Activated CD4-positive, CD25-positive, alpha-beta regulatory T cell treated with anti-CD3 and anti-CD28 coated beads, Interleukin-2, amount 50 U/mL, for 24 hours (primary cell): ENCODE measurements at regions not wholly inside any gene's neighbourhood (a gene's known extent, or its start where the extent isn't known, plus 50 kb on each side); places are given as distances from the start of the nearest gene placed in this dataset.
A peak's percentile ranks its signal among the peaks of the same experiment; 100 is the strongest.
"Not testable (repeated sequence)": the region's sequence is repeated elsewhere in the genome, so short reads cannot be mapped to it uniquely, and the experiment has no call there.

Source experiments
- ATAC-seq, 2 donors: fragments of 150-1000 bp; cut with Tn5 transposase; one replicate each; pipeline ENCODE4 v1.10.0; 2021; ENCODE audit warnings: mild to moderate bottlenecking in 1 of 2, moderate library complexity in 1 of 2

DNA sequence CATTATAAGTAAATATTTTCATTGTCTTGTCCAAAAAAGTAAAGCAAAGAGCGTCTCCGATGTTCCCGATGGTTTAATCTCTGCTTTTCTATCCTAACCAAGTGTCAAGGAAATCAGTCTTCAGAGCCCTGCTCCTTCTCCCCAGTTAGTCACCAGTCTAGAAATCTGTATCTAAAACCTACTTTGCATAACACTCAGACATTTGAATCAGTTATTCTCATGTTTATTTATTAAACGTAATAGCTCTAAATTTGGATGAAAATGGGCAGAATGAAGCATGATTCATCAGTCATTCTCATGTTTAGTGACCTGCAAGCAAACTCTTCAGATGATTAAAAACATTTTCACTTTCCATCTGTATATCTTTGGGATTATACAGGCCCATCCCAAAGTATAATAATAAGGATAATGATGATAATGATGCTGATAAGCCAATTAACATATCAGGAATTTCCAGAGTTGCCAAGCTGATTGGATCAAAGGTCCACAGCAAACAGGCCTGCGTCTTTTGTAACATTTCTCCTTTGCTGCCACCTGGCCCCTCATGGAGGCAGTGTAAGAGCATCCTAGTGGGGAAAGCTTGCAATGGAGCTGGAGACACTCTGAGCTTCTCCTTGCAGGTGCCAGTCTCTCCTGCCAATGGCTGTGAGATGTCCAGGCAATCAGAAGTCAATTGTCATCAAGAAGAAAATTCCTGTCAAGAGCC, 273.9 kb downstream of the IGSF11 start:
- no peak for ATAC-seq

GRCh38 chr3:118761291-118761606, 273.4 kb downstream of the IGSF11 start:
- ATAC-seq: no peak

DNA sequence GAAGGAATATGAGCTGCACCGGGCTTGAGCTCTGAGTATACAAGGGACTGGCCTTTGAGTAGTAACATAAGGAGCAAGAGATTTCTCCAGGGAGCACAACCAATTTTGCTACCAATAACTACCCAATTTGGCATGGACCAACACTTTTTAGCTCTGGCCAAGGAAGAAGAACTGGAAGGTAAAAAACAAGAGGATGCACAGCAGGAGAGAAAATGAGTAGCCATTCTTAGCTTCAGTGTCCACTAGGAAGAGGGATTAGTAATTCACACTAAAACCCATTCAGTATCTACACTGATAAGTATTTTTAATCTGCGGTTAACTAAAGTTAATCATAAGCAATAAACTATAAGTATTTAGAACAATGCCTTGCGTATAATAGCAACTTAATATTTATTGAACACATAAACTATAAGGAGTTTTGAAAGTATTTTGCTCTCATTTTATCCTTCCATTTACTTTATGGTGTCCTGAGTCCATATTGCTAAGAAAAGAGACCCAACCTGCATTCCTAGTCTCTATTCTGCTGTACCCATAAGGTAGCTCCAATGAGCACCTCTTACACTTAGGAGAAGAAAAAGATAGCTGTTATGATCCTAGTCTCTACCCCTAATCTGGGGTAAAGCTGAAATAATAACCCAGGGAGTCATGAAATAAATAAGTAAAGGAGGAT, 268.9 kb downstream of the IGSF11 start:
- no peak for ATAC-seq

DNA sequence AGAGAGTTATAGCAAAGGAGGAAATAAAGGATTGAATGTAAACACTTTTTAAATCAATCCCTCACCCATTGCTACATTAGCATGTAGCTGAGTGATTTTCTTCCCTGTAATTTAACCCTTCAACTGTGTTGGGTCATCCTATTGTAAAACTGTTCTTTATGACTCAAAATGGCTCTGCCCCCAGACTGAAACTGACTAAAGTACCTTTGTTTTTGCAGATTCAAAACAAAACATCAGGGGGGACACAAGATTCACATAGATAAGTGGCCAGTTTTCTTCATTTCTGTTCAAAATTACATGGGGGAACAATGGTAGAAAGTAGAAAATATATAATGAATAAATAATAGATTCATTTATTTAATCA, 268.4 kb downstream of the IGSF11 start:
- ATAC-seq: no peak

DNA sequence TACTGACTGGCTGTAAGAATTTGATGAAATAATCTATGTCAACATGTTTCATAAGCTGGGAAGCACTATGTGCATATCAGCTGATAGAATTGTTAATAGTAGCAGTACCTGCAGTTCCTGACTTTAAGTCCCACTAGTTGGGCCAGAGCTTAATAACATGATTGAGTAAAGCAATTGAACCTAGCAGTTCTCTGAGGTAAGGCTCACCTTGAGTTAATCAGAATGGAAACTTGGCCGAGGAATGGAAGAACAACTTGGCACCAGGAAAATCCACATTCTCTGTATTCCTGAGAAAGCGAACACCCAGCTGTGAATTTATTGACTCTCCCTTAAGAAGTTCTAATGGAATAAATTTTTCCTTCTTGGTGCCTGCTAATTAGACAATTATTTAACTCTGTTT, 262.6 kb downstream of the IGSF11 start:
- ATAC-seq: no peak

GRCh38 chr3:118772547-118773011, 262.1 kb downstream of the IGSF11 start:
- no peak for ATAC-seq

DNA sequence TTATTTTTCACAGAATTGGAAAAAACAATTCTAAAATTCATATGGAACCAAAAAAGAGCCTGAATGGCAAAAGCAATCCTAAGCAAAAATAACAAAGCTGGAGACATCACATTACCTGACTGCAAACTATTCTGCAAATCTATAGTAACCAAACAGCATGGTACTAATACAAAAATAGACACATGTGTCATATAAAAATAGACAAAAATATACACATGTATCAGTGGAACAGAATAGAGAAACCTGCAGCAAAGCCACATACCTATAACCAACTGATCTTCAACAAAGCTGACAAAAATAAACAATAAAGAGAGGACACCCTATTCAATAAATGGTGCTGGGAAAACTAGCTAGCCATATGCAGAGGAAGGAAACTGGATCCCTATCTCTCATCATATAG, 259.6 kb downstream of the IGSF11 start:
- ATAC-seq: no peak

GRCh38 chr3:118778201-118778600, 256.4 kb downstream of the IGSF11 start:
- no peak for ATAC-seq

- ATAC-seq: no peak
Observed at GRCh38 chr3:118781232-118781631, 253.4 kb downstream of the IGSF11 start.

GRCh38 chr3:118781839-118782238, 252.8 kb downstream of the IGSF11 start:
- ATAC-seq: no peak

DNA sequence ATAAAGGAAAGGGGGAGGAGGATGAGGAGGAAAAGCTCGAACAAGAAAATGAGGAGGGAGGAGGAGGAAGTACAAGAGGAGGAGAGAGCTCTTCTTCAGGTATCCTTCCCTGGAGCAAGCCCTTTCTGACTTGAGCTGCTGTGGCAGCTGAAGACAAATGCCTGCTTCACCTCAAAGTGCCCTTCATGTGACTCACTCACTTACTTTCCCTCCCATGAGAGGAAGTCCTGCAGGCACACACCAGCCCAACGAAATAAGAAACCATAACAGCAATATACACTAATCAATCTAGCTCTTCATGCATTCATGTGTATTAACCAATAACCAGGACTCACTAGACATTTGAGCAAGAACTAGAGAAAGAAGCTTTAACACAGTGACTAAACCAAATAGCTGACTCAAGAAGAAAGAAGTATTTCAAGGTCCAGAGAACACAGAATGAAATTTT, 251.9 kb downstream of the IGSF11 start:
- ATAC-seq: peak; percentile 17 to 25

DNA sequence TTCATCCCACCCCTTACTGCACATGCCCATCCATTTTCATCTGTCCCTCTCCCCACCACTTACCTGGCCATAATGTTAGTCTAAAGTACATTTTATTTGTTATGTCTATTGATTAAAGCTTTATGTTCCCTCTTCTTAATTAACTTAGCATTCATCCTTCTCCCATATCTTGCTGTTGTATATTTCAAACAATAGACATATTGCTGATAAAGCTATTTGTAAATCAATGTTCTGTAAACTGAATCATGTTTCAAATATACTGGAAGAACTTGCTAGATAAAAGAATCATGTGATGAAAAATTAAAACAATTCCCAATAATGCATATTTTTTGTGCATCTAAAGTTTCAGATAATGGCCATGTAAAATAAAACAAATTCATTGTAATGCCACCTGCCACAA, 249.2 kb downstream of the IGSF11 start:
- ATAC-seq: no peak

- ATAC-seq: no peak
Observed at GRCh38 chr3:118791246-118791645, 243.4 kb downstream of the IGSF11 start.

GRCh38 chr3:118792191-118792590, 242.5 kb downstream of the IGSF11 start:
- ATAC-seq: no peak

DNA sequence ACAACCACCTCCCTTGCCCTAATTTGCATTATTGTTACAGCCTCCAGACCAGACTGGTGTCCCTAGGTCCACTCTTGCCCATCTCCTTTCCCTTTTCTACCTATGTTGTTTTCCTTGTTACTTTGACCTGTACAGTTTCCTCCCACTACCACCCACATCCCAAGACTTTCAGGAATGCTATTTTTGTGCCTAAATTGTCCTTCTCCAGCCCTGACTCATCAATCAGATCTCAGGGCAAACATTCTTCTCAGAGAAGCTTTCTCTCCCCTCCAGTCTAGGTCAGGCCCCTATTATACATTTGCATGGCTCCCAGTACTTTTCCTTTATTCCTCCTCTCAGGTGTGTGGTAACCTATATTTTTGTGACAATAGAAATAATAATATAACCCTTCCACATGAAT, 241.5 kb downstream of the IGSF11 start:
- ATAC-seq: no peak

DNA sequence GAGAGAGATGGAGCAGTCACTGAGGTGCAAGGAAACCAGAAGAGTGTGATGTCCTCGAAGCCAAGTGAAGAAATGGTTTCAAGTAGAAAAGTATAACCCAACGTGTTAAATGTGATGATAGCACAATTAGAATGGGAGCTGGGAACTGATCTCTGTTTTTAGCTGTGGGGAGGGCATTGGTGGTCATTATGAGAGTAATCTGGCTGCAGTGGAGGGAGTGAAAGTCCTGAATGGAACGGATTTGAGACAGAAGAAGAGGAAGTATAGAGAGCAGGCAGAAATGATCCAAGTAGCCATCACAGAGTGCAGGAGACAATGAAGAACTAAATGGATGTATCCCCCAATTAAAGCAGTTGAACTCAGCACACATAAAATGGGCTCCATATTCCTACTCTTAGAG, 235.3 kb downstream of the IGSF11 start:
- no peak for ATAC-seq

DNA sequence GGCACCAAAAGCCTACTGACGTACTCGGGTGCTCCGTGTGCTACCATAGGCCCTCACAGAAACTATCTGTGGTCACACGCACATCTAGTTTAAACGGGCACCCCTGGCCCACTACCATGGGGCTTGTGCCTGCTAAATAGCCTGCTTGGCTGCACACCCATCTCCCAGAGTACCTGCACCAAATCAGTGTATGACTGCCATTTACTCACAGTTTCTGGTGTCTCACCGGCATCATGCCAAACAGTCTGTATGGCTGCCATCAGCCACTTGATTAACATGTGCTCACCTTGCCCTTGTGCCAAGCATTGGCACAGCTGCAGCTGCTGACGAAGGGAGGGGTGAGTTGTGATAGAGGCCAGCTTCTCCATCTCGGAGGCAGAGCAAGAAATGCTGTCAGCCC, 232.7 kb downstream of the IGSF11 start:
- ATAC-seq: no peak

DNA sequence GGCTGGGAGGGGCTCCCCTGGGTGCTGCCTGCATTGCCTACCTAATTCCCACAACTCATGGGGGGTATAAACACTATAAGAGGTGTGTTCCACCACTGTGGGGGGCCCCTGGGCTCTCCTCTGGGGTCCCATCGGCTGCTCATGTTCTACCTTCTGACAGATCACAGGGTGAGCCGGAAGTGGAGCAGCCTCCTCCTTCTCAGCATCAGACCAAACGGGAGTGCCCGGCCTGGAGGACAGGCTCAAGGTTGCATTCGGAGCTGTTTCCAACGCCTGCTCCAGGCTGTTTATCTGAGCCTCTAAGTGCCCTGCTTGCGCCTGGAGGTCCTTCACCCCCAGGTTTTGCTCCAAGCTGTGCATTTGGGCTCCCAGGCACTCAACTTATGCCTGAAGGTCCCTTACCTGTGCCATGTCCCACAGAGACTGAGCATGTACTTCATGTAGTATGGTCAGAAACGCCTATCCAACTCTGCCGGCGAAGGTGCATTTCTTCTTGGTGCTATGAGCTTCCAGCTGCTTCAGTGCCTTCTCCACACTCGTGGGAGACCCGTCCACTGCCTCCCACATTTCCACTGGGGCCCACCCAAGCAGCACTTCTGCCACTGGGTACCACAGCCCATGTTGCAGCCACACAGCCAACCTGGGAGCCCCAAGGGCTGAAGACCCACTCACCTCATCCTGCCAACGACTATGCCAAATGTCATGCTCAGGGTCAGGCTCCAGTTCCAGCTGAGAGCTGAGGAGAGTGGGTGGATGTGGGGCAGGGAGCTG, 232.1 kb downstream of the IGSF11 start:
- no peak for ATAC-seq

GRCh38 chr3:118803096-118803476, 231.6 kb downstream of the IGSF11 start:
- no peak for ATAC-seq

DNA sequence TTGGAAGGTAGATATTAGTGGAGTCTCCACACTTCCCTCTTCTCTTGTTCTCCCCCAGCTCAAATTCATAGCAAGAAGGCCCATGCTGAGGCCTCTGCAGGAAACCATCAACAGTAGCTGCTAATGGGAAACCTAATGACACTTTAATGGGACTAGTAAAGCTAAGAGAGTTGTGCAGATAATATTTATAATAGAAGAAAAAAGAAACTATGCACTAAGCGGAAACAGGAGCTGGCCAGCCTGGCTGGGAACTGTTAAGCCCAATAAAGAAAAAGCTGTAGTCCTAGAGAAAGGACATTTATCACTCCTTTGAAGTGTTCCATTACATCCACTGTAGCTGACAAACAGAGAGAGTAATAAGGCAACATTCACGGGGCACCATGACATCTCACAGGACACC, 229.6 kb downstream of the IGSF11 start:
- no peak for ATAC-seq

- ATAC-seq: no peak
Observed at GRCh38 chr3:118806423-118806822, 228.2 kb downstream of the IGSF11 start.

- ATAC-seq: not testable (repeated sequence)
Observed at GRCh38 chr3:118807349-118807748, 227.3 kb downstream of the IGSF11 start.

- no peak for ATAC-seq
Observed at GRCh38 chr3:118808723-118809122, 225.9 kb downstream of the IGSF11 start.
